HFF-Myc (cell line): ENCODE measurements at regions not wholly inside any gene's neighbourhood (a gene's known extent, or its start where the extent isn't known, plus 50 kb on each side); places are given as distances from the start of the nearest gene placed in this dataset.

Source experiments
- DNase-seq: peaks from one replicate; pipeline ENCODE4 v3.0.0-alpha.2; 2011; ENCODE audit warnings: low read depth; ENCODE audit errors: extremely low read depth
- H3K4me3 ChIP-seq: replicated peaks from 2 replicates; pipeline ENCODE4 v1.5.1; 2011; ENCODE audit warnings: low read depth, mild to moderate bottlenecking, control low read depth, low read length
- CTCF ChIP-seq: IDR thresholded peaks from 2 replicates; pipeline ENCODE4 v1.5.1; 2012; ENCODE audit warnings: mild to moderate bottlenecking, low read depth, low read length, control low read depth; ENCODE audit errors: missing control alignments

GRCh38 chr3:181336597-181336996 lies 347.1 kb upstream of the DNAJC19 start:
- TF ChIP-seq CTCF = no peak
- no peak for DNase-seq
- H3K4me3 ChIP-seq = no peak overlapping the region

- DNase-seq = no peak
- no peak overlapping the region for H3K4me3 ChIP-seq
Measured at GRCh38 chr3:181333394-181333793, 343.9 kb upstream of the DNAJC19 start.

GRCh38 chr3:181330821-181331563 lies 341.5 kb upstream of the DNAJC19 start:
- DNase-seq = no peak
- no peak for TF ChIP-seq CTCF
- H3K4me3 ChIP-seq = no peak overlapping the region

More at GRCh38 chr3:181333394-181333793, 343.9 kb upstream of the DNAJC19 start:
- no peak for TF ChIP-seq CTCF

GRCh38 chr3:181330257-181330656 lies 340.7 kb upstream of the DNAJC19 start:
- no peak for DNase-seq
- no peak for TF ChIP-seq CTCF

GRCh38 chr3:181329024-181329423 lies 339.5 kb upstream of the DNAJC19 start:
- H3K4me3 ChIP-seq = no peak overlapping the region
- no peak for TF ChIP-seq CTCF
- no peak for DNase-seq

More at GRCh38 chr3:181330257-181330656, 340.7 kb upstream of the DNAJC19 start:
- no peak overlapping the region for H3K4me3 ChIP-seq

GRCh38 chr3:181328346-181328745 lies 338.8 kb upstream of the DNAJC19 start:
- TF ChIP-seq CTCF = no peak
- H3K4me3 ChIP-seq = no peak overlapping the region
- no peak for DNase-seq

- H3K4me3 ChIP-seq = no peak overlapping the region
- no peak for DNase-seq
- no peak for TF ChIP-seq CTCF
Measured at GRCh38 chr3:181327349-181327748, 337.8 kb upstream of the DNAJC19 start.
